Liver (tissue), 8 donors: ENCODE measurements at regions not wholly inside any gene's neighbourhood (a gene's known extent, or its start where the extent isn't known, plus 50 kb on each side); places are given as distances from the start of the nearest gene placed in this dataset.

Experiments
- DNase-seq: peaks from one replicate; pipeline ENCODE4 v3.0.0-alpha.2; 2017; ENCODE audit warnings: low spot score
- H3K27ac ChIP-seq, 2 donors: one replicate each; pipeline ENCODE4 v1.7.0; 2013; ENCODE audit warnings: inconsistent platforms in 2 of 2, low read length in 2 of 2, control low read depth in 1 of 2, low read depth in 1 of 2, mild to moderate bottlenecking in 1 of 2
- H3K27me3 ChIP-seq, 4 donors: one replicate each; pipeline versions ENCODE4 v1.6.1 to v1.7.0; 2013; ENCODE audit warnings: low read length in 3 of 4, inconsistent platforms in 1 of 4, mild to moderate bottlenecking in 1 of 4, moderate library complexity in 1 of 4; ENCODE audit not compliant: control insufficient read depth in 4 of 4, insufficient read depth in 4 of 4
- H3K36me3 ChIP-seq, 4 donors: one replicate each; pipeline versions ENCODE4 v1.6.1 to v1.7.0; 2013; ENCODE audit warnings: low read length in 3 of 4, mild to moderate bottlenecking in 3 of 4, low read depth in 1 of 4, moderate library complexity in 1 of 4; ENCODE audit not compliant: control insufficient read depth in 4 of 4, insufficient read depth in 3 of 4
- H3K4me1 ChIP-seq, 4 donors: one replicate each; pipeline versions ENCODE4 v1.6.1 to v1.7.0; 2013; ENCODE audit warnings: low read length in 3 of 4, mild to moderate bottlenecking in 3 of 4, moderate library complexity in 1 of 4; ENCODE audit not compliant: control insufficient read depth in 4 of 4, insufficient read depth in 4 of 4
- H3K4me3 ChIP-seq, 3 donors: one replicate each; pipeline versions ENCODE4 v1.6.1 to v1.7.0; 2013; ENCODE audit warnings: low read length in 3 of 3, control low read depth in 1 of 3, low read depth in 1 of 3, mild to moderate bottlenecking in 1 of 3
- H3K9ac ChIP-seq, 2 donors: one replicate each; pipeline ENCODE4 v1.7.0; 2013; ENCODE audit warnings: low read length in 2 of 2, mild to moderate bottlenecking in 2 of 2, moderate library complexity in 2 of 2, control low read depth in 1 of 2, low read depth in 1 of 2
- H3K9me3 ChIP-seq, 4 donors: one replicate each; pipeline versions ENCODE4 v1.6.1 to v1.7.0; 2013; ENCODE audit warnings: low read length in 3 of 4; ENCODE audit not compliant: control insufficient read depth in 4 of 4
- ATF3 ChIP-seq: IDR thresholded peaks from 2 replicates; pipeline ENCODE4 v1.6.1; 2016; ENCODE audit warnings: antibody characterized with exemption
- CTCF ChIP-seq: fragments of 150-350 bp; IDR thresholded peaks from 2 replicates; pipeline ENCODE4 v1.5.1; 2017; ENCODE audit warnings: improper control_type of control experiment, low read depth, low read length; ENCODE audit not compliant: missing input control
- EGR1 ChIP-seq, 2 donors: IDR thresholded peaks; 2 replicates each; pipeline ENCODE4 v1.6.1; 2016 to 2018; ENCODE audit warnings: antibody characterized with exemption in 2 of 2, low read depth in 2 of 2
- FOXA1 ChIP-seq: IDR thresholded peaks from 2 replicates; pipeline ENCODE4 v1.6.1; 2016; ENCODE audit warnings: antibody characterized with exemption
- FOXA2 ChIP-seq: IDR thresholded peaks from 2 replicates; pipeline ENCODE4 v1.6.1; 2016; ENCODE audit warnings: antibody characterized with exemption
- GABPA ChIP-seq, 2 donors: IDR thresholded peaks in 1 of 2; conservative IDR thresholded peaks in 1 of 2; 2 replicates each; pipeline ENCODE4 v1.6.1; 2016; ENCODE audit warnings: antibody characterized with exemption in 2 of 2, mild to moderate bottlenecking in 1 of 2, moderate library complexity in 1 of 2
- HNF4A ChIP-seq, 2 donors: conservative IDR thresholded peaks; 2 replicates each; pipeline ENCODE4 v1.6.1; 2016; ENCODE audit warnings: antibody characterized with exemption in 2 of 2, mild to moderate bottlenecking in 2 of 2
- HNF4G ChIP-seq: IDR thresholded peaks from 2 replicates; pipeline ENCODE4 v1.6.1; 2016; ENCODE audit warnings: antibody characterized with exemption
- JUND ChIP-seq, 2 donors: IDR thresholded peaks; 2 replicates each; pipeline ENCODE4 v1.6.1; 2016; ENCODE audit warnings: antibody characterized with exemption in 2 of 2
- MAX ChIP-seq: IDR thresholded peaks from 2 replicates; pipeline ENCODE4 v1.6.1; 2016; ENCODE audit warnings: antibody characterized with exemption
- NR2F2 ChIP-seq: IDR thresholded peaks from 2 replicates; pipeline ENCODE4 v1.6.1; 2016; ENCODE audit warnings: antibody characterized with exemption
- RAD21 ChIP-seq, 2 donors: IDR thresholded peaks; 2 replicates each; pipeline ENCODE4 v1.6.1; 2016; ENCODE audit warnings: antibody characterized with exemption in 2 of 2, mild to moderate bottlenecking in 2 of 2
- REST ChIP-seq: IDR thresholded peaks from 2 replicates; pipeline ENCODE4 v1.6.1; 2016; ENCODE audit warnings: antibody characterized with exemption, mild to moderate bottlenecking
- RXRA ChIP-seq, 2 donors: IDR thresholded peaks; 2 replicates each; pipeline ENCODE4 v1.6.1; 2017 to 2018; ENCODE audit warnings: antibody characterized with exemption in 2 of 2, mild to moderate bottlenecking in 1 of 2
- YY1 ChIP-seq: IDR thresholded peaks from 2 replicates; pipeline ENCODE4 v1.6.1; 2016; ENCODE audit warnings: antibody characterized with exemption, mild to moderate bottlenecking
- ZBTB33 ChIP-seq: IDR thresholded peaks from 2 replicates; pipeline ENCODE4 v1.6.1; 2016; ENCODE audit warnings: antibody characterized with exemption
- WGBS: extraction: QIAGEN DNeasy Blood & Tissue Kit; methylation state at CpG from one replicate; pipeline ENCODE4 v1.1.7; 2013; 5-methylcytosine and 5-hydroxymethylcytosine counted together
- donor health status: healthy.
- donor health status: healthy.
- donor health status: healthy.
- donor health status: healthy.
- donor health status: healthy.

GRCh38 chr6:169955731-169956437 lies 204.5 kb downstream of the ERMARD start:
- no peak overlapping the region for H3K4me3 ChIP-seq
- WGBS = 74% methylated on average over 19 of the region's 19 CpGs
- H3K9ac ChIP-seq = no peak overlapping the region
- no peaks in the 10 kb centered on the region for H3K36me3 ChIP-seq
- peak; percentile 33 for DNase-seq
- H3K4me1 ChIP-seq = no peaks in the 10 kb centered on the region
- TF ChIP-seq HNF4A (conservative IDR thresholded peaks at IDR 0.05) (no peak), CTCF (no peak), GABPA (IDR thresholded peaks at IDR 0.05 in 1 of 2, conservative IDR thresholded peaks at IDR 0.05 in 1 of 2) (no peak), RXRA (IDR thresholded peaks at IDR 0.05) (no peak), NR2F2 (no peak), YY1 (no peak), JUND (IDR thresholded peaks at IDR 0.05) (no peak), ATF3 (no peak), FOXA2 (no peak), EGR1 (IDR thresholded peaks at IDR 0.05; ENCODE audit: low read depth in 2 of 2) (no peak), HNF4G (no peak), MAX (no peak), ZBTB33 (no peak), RAD21 (IDR thresholded peaks at IDR 0.05) (no peak), FOXA1 (no peak), REST (no peak)
- no peaks in the 10 kb centered on the region for H3K9me3 ChIP-seq
- no peak overlapping the region for H3K27ac ChIP-seq
- no peaks in the 10 kb centered on the region for H3K27me3 ChIP-seq
